ENCODE measurements at regions not wholly inside any gene's neighbourhood (a gene's known extent, or its start where the extent isn't known, plus 50 kb on each side); places are given as distances from the start of the nearest gene placed in this dataset.

DNA sequence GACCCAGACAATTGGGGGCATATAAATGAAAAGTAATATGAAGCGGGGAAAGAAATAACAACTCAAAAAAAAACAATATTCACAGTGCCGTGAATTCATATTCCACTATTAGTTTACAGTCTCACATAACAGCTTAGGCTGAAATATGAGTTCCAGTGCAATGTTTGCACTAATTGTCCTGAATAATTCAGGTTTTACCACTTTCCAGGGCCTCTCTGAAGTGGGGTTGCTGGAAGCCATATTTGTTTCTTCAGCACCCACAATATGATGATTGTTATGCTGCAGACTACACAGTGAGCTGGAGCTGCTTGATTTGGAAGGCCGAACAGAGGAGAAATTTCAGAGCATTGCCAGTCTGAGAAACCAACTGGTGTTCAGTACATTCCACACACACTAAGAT is 894.5 kb upstream of the ACVR2A start:
- TF ChIP-seq, protein P1, sequence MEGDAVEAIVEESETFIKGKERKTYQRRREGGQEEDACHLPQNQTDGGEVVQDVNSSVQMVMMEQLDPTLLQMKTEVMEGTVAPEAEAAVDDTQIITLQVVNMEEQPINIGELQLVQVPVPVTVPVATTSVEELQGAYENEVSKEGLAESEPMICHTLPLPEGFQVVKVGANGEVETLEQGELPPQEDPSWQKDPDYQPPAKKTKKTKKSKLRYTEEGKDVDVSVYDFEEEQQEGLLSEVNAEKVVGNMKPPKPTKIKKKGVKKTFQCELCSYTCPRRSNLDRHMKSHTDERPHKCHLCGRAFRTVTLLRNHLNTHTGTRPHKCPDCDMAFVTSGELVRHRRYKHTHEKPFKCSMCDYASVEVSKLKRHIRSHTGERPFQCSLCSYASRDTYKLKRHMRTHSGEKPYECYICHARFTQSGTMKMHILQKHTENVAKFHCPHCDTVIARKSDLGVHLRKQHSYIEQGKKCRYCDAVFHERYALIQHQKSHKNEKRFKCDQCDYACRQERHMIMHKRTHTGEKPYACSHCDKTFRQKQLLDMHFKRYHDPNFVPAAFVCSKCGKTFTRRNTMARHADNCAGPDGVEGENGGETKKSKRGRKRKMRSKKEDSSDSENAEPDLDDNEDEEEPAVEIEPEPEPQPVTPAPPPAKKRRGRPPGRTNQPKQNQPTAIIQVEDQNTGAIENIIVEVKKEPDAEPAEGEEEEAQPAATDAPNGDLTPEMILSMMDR (IDR thresholded peaks at IDR 0.05): no peak
- no peak for TF ChIP-seq POLR2A (IDR thresholded peaks at IDR 0.05)
